RCC 7860 (cell line): ENCODE measurements at regions not wholly inside any gene's neighbourhood (a gene's known extent, or its start where the extent isn't known, plus 50 kb on each side); places are given as distances from the start of the nearest gene placed in this dataset.
"Not testable (repeated sequence)": the region's sequence is repeated elsewhere in the genome, so short reads cannot be mapped to it uniquely, and the experiment has no call there.

Experiments used
- DNase-seq: peaks from one replicate; pipeline ENCODE4 v3.0.0-alpha.2; 2015; ENCODE audit warnings: low spot score
- FAIRE-seq: peaks from 2 replicates; lab custom pipeline; 2012; peaks lifted over from hg19 to GRCh38; lab: Jason Lieb, UNC

GRCh38 chr5:135160036-135160675 is 126.1 kb upstream of the PITX1 start:
- FAIRE-seq, result no peak
- DNase-seq, result no peak

DNA sequence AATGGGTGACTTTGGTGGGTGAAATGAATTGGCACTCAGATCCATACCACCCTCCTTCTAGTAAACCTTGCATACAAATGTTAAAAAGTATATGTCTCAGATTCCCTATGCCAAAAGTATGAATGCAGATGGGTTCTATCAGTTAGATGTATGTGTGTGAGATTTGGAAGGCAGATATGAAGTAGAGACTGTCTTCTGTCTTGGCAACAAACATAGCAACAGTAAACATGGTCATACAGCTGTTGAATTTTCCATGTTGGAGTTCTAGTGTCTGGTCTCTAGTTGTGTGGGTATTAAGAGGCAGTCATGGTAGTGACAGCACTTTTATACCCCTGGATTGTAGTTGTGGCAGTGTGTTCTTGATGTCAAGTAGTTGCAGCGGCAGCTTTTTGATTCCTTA is 125.6 kb upstream of the PITX1 start:
- no peak for FAIRE-seq
- DNase-seq, result no peak

DNA sequence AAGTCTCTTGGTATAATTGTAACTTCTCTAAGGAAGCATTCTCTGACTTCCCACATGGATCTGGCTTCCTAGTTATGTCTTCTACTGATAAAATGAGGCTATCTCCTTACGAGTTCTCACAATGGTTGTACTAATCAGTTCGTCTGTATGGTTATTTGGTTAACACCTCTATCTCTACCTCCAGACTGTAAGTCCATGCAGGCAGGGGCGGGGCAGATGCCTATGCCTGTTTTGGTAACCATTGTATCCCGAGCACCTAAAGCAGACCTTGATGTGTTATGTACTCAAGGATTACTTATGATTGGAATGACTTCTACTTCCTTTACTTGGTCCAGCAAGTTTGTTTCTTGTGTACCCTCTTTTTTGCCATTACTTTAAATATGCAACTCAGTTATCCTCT is 125.0 kb upstream of the PITX1 start:
- FAIRE-seq (no peak), DNase-seq (no peak)

DNA sequence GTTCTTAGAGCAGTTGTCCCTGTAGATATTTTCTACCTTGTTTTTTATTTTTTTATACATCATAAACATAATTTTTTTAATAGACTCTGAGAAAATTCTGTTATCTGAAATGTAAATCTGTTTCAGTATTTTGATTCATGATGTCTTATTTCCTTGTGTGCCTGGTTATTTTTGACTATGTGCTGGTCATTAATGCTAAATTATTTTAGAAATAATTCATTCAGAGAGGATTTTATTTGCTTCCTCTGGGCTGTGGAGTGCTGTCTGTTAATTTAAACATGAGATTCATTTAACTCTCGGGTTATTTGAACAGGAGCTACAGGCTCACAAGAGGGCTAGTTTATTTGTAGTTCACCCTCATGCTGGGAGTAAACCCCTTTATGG is 124.3 kb upstream of the PITX1 start:
- DNase-seq, result no peak
- no peak for FAIRE-seq

- DNase-seq (no peak), FAIRE-seq (no peak)
Observed at GRCh38 chr5:135157421-135158313, 123.6 kb upstream of the PITX1 start.

- no peak for DNase-seq
- no peak for FAIRE-seq
Observed at GRCh38 chr5:135156715-135157404, 122.8 kb upstream of the PITX1 start.

GRCh38 chr5:135156337-135156714 is 122.3 kb upstream of the PITX1 start:
- FAIRE-seq (no peak), DNase-seq (no peak)

GRCh38 chr5:135155616-135156214 is 121.7 kb upstream of the PITX1 start:
- no peak for DNase-seq

DNA sequence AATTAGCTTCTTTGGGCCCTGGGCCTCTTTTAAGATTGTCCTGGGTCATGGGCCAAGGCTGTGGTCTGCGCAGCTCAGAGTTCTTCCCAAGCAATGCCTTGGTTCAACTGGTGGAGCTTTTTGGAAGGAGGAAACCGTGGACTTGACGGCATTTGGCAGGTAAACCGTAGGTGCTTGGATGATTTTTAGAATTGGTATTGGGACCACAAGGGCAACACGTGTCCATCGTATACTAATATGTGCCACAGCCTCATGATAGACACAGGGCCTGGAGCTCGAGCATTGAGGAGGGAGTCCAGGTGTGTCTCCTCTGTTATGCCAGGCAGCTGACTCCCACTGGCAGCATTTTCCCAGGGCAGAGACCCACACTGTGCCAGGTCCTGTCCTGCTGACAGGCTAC is 120.9 kb upstream of the PITX1 start:
- DNase-seq (no peak), FAIRE-seq (no peak)

More at GRCh38 chr5:135155616-135156214, 121.7 kb upstream of the PITX1 start:
- no peak for FAIRE-seq

- DNase-seq, result no peak
- no peak for FAIRE-seq
Observed at GRCh38 chr5:135154197-135154596, 120.2 kb upstream of the PITX1 start.

DNA sequence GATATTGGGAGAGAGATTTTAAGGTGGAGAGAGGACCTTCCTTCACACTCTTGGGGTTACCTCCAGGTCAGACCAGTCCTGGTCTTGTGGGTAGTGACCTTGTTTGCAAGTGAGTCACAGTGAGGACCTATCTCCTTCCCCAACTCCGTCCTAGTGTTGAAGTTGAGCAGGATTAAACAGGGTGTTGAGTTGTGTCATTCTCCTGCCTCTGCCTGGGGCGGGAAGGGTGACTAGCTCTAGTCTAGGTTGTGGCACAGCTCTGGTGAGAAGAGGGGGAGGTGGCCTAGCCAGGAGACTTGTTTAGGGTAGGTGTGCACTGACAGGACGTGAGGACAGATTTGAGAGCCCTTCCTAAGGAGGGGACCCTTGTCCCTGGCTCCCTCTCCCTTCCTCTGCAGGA is 119.6 kb upstream of the PITX1 start:
- FAIRE-seq, result no peak
- no peak for DNase-seq

DNA sequence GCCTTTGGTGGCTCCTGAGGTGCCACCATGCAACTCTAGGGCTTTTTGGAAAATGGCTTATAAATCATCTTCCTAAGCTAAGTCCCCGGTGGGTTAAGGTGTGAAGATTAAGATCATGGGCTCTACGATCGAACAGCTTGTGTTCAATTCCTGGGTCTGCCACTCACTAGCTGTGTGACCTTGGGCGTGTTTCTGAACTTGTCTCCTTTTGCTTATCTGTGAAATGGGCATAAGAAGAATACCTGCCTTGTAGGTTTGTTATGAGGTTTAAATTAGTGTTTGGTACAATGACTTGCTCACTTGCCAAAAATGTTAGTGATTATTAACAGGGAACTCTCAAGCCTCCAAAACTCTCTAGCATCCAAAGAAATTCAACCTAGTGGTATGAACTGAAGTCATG is 119.2 kb upstream of the PITX1 start:
- FAIRE-seq, result no peak
- no peak for DNase-seq

DNA sequence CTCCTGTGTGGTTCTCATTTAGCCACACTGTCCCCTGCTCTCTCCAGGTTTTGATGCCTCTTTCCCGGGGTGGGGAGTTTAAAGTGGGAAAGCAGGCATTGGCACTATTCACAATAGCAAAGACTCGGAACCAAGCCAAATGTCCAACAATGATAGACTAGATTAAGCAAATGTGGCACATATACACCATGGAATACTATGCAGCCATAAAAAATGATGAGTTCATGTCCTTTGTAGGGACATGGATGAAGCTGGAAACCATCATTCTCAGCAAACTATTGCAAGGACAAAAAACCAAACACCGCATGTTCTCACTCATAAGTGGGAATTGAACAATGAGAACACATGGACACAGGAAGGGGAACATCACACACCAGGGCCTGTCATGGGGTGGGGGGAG is 117.6 kb upstream of the PITX1 start:
- DNase-seq, FAIRE-seq: not testable (repeated sequence)

- FAIRE-seq (no peak), DNase-seq (no peak)
Observed at GRCh38 chr5:135151256-135151655, 117.2 kb upstream of the PITX1 start.

DNA sequence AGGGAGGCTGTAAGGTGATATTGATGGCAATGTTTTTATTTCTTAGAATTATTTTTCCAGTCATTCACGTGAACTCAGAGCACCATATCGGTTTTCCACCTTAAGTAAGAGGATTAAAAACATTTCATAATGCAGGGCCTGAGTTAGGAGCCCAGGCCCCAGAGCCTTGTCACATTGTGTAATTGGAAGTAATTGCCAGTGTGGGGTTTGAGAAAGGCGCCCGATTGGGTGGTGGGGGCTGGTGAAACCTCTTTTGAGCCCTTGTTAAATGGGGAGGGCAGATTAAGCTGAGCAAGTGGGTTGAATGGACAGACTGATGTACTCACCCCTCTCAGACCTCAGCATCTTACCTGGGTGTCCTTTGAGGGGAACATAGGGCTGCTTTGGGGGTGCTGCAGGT is 116.7 kb upstream of the PITX1 start:
- DNase-seq (no peak), FAIRE-seq (no peak)

DNA sequence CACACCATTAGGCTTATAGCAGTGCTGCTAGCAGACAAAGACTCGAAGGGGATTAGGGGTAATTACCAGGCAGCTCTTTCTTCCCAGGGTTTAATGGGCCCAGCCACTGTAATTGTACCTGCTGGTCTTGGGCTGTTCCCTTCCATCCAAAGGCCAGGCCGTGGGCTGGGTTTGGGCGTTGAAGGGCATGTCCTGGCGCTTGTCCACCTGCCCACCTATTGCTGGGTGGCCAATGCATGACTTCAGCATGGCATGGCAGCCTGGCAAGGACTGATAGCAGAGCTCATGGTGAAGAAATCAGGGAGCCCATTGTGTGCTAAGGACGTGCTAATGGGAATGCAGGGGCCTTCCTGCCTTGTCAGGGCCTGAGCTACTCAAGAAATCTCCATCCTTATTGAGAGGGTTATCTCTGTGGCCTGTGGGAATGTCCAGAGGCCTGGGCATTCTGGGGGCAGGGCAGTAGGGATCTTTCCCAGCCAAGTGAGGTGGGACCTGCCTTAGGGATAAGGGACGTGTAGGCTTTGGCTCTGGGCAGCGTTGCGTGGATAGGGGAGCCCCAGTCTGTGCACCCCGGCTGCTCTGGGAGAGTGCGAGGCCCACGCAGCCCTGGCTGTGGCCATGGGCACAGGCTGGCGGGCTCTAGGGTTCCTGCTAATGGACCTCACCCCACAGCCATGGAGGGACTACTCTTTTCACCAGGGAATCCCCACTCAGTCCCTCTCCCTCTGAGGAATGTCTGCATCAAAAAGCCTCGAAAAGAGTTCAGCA is 116.1 kb upstream of the PITX1 start:
- no peak for DNase-seq
- FAIRE-seq, result no peak

DNA sequence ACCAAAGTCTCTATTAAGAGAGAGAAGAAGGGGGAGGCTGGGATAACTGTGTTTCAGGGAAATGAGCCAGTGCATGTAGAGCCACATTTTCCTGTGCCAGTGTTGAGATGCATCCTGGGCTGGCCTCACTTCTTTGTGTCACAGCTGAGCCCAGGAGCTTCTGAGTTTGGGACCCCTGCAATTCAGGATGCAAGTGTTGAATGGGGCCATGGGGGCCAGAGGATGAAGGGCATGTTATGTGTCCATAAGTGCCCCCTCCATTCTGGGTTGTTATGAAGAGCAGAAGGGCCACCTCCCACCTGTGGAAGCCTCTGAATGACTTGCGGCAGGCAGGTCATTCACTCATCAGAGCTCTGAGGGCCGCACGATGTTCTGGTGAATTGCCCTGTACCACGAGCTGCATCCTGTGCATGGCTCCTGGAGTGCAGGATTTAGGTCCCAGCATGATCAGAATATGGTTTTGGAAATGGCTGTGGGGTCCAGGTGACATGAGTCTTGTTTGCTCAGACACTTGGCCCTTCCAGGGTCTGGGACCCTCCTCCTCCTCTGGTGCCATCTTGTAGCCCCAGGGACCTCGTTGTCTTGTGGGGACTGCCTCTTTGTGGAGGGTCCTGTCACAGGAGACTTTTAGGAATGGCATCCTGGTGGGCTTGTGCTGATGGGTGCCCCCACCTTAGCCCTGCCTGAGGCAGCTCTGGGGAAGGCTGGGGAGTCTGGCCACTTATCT is 115.4 kb upstream of the PITX1 start:
- no peak for FAIRE-seq
- no peak for DNase-seq

- no peak for FAIRE-seq
Observed at GRCh38 chr5:135147294-135148090, 113.5 kb upstream of the PITX1 start.

DNA sequence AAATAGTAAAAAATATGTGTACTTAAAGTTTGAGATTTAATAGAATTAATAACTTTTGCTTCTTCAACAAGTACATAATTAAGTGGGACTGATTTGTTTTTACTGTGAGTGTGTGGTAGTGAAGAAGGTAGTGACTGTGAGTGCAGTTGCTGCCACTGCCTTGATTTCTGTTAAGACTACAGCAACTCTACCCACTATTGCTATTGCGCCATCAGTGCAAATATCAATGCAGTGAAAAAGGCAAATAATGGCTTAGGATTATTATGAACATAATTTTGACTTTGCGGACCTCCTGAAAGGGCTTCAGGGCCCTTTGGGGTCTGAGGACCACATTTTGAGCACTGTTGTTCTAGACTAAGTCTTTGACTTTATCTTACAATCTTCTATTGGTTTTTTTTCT is 112.0 kb upstream of the PITX1 start:
- FAIRE-seq, result no peak

More at GRCh38 chr5:135147294-135148090, 113.5 kb upstream of the PITX1 start:
- DNase-seq, result no peak

More for the DNA sequence above, 112.0 kb upstream of the PITX1 start:
- DNase-seq, result no peak
